PC-9 (cell line): ENCODE measurements at regions not wholly inside any gene's neighbourhood (a gene's known extent, or its start where the extent isn't known, plus 50 kb on each side); places are given as distances from the start of the nearest gene placed in this dataset.

Experiments used
- EZH2 ChIP-seq: fragments of 200-600 bp; sonication (generic); IDR thresholded peaks from 2 replicates; pipeline ENCODE4 v1.8.0; 2017; ENCODE audit warnings: antibody characterized with exemption, low read depth
- TF ChIP-seq, protein P1 (sequence below): fragments of 200-600 bp; sonication (generic); conservative IDR thresholded peaks from 2 replicates; pipeline ENCODE4 v1.6.1; 2017; ENCODE audit warnings: mixed run types, antibody characterized with exemption, mild to moderate bottlenecking, moderate library complexity

DNA sequence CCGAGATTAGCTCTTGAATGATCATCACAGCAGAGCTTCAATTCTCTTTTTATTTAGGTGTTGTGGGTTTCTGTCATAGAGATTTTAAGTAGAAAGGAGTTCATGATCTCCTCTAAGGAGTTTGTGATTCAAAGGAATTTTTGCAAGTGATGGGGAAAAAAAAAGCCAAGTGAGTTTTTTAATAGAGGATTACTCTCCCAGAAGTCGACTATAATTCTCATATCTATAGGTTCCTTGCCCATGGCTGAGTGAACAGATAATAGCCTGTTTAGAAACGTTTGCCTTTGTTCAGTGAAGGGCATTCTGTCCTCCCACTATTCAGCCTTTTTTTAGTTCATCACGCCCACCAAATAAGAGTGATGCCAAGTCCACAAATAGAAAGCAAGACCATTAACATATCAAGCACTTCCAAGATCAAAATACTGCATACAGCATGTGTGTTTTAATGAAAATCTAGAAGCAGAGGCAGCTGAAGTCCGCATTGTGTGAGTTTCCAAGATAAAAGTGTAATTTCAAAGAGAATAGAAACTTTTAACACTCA is 398.4 kb upstream of the CNTN3 start:
- TF ChIP-seq, protein P1, sequence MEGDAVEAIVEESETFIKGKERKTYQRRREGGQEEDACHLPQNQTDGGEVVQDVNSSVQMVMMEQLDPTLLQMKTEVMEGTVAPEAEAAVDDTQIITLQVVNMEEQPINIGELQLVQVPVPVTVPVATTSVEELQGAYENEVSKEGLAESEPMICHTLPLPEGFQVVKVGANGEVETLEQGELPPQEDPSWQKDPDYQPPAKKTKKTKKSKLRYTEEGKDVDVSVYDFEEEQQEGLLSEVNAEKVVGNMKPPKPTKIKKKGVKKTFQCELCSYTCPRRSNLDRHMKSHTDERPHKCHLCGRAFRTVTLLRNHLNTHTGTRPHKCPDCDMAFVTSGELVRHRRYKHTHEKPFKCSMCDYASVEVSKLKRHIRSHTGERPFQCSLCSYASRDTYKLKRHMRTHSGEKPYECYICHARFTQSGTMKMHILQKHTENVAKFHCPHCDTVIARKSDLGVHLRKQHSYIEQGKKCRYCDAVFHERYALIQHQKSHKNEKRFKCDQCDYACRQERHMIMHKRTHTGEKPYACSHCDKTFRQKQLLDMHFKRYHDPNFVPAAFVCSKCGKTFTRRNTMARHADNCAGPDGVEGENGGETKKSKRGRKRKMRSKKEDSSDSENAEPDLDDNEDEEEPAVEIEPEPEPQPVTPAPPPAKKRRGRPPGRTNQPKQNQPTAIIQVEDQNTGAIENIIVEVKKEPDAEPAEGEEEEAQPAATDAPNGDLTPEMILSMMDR, result no peak
- no peak for TF ChIP-seq EZH2
